Psoas muscle (tissue), 7 donors: ENCODE measurements at regions not wholly inside any gene's neighbourhood (a gene's known extent, or its start where the extent isn't known, plus 50 kb on each side); places are given as distances from the start of the nearest gene placed in this dataset.

Experiments
- ATAC-seq, 4 donors: fragments of 200-7000 bp; cut with Tn5 transposase; one replicate each; pipeline ENCODE4 v1.9.1; 2020; ENCODE audit warnings: moderate library complexity in 3 of 4, mild to moderate bottlenecking in 2 of 4
- DNase-seq, 2 donors: peaks; one replicate each; pipeline ENCODE4 v3.0.0-alpha.2; 2020
- H3K27ac ChIP-seq: fragments of 200-600 bp; one replicate; pipeline ENCODE4 v1.8.0; 2022
- H3K27me3 ChIP-seq, 3 donors: fragments of 200-600 bp in 1 of 3; one replicate each; pipeline versions ENCODE4 v1.6.1 to v1.8.0; 2013 to 2022; ENCODE audit warnings: low read length in 2 of 3, mild to moderate bottlenecking in 2 of 3, moderate library complexity in 1 of 3; ENCODE audit not compliant: insufficient read depth in 3 of 3
- H3K36me3 ChIP-seq, 2 donors: fragments of 200-600 bp in 1 of 2; one replicate each; pipeline versions ENCODE4 v1.6.1 to v1.8.0; 2013 to 2022; ENCODE audit warnings: low read depth in 1 of 2, mild to moderate bottlenecking in 1 of 2, moderate library complexity in 1 of 2; ENCODE audit not compliant: insufficient read depth in 1 of 2
- H3K4me1 ChIP-seq: fragments of 200-600 bp; one replicate; pipeline ENCODE4 v1.8.0; 2022
- H3K4me3 ChIP-seq: fragments of 200-600 bp; one replicate; pipeline ENCODE4 v1.8.0; 2022; ENCODE audit warnings: mild to moderate bottlenecking
- H3K9me3 ChIP-seq: fragments of 200-600 bp; one replicate; pipeline ENCODE4 v1.8.0; 2022
- CTCF ChIP-seq: fragments of 200-600 bp; IDR thresholded peaks from one replicate; pipeline ENCODE4 v1.8.0; 2022; ENCODE audit warnings: antibody characterized with exemption
- WGBS, 3 donors: extraction: QIAGEN DNeasy Blood & Tissue Kit; methylation state at CpG; one replicate each; pipeline versions ENCODE4 v1.1.6 to v1.1.7; 2013; 5-methylcytosine and 5-hydroxymethylcytosine counted together
- intact Hi-C, 2 donors: fragments of 100-400 bp; cut with DNase I; formaldehyde crosslinking; loops; one replicate each; pipeline versions ENCODE4 v1.11.0 to v1.14.2; 2022
- donor health status: healthy with polysubstance abuse.
- donor health status: DM: no; HTN: no; CAD: no; lungs with moderate emphysema.
- donor health status: Bipolar disorder and iron deficiency.
- donor health status: healthy.
- donor health status: DM: yes; HTN: yes; CAD: no.
- donor health status: DM: no; HTN: no; CAD: no.
- donor health status: DM: yes; HTN: yes; CAD: no.

DNA sequence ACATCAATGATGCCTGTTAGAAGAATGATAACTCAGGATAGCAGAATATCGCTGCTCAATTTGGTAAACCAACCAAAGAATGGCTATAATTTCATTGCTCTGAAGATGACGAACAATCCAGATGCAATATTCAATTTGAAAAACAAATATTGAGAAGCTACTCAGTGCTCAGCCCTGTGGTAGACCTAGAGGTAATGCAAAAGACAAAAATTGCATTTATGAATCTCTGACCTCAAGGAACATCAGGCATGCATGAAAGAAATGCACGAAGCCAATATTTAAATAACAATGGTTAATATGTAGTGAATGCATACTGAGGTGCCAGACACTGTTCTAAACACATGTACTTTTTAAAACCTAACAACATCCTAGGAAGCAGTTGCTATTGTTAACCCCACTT is 298.6 kb upstream of the TMTC1 start:
- H3K36me3 ChIP-seq: no peaks in the 10 kb centered on the region
- H3K9me3 ChIP-seq: no peaks in the 10 kb centered on the region
- ATAC-seq (no peak), DNase-seq (no peak)
- 57 to 60% (median 59%) methylated on average over 3 of the region's 3 CpGs for WGBS, 3 donors
- H3K4me1 ChIP-seq: no peaks in the 10 kb centered on the region
- H3K27ac ChIP-seq: no peak overlapping the region
- no peak overlapping the region for H3K4me3 ChIP-seq
- intact Hi-C loops: no loop called here
- no peaks in the 10 kb centered on the region for H3K27me3 ChIP-seq
- no peak for TF ChIP-seq CTCF

DNA sequence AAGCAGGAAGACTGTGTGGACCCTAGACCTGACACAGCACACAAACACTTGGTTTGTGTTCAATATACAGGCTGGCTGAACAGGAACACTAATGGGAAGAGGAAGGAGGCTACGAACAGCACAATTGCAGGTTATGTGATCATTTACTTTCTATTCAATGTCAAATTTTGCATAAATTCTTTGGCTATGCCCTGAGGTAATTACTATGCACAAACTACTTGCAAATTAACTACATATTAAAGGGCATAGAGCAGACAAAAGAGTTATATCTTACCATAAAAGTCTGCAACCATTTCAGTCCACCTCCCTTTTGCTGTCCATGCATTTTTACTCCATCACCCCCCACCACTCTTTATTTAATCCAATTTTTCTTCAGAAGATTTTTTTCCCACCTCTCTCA is 291.2 kb upstream of the TMTC1 start:
- Histone ChIP-seq H3K27me3 (no peaks in the 10 kb centered on the region), H3K27ac (no peak overlapping the region), H3K4me3 (no peak overlapping the region), H3K9me3 (no peaks in the 10 kb centered on the region), H3K36me3 (no peaks in the 10 kb centered on the region), H3K4me1 (no peaks in the 10 kb centered on the region)
- DNase-seq: no peak
- intact Hi-C loops: no loop called here
- WGBS, 3 donors: 77 to 93% (median 89%) methylated on average over 1 of the region's 1 CpG
- no peak for ATAC-seq
- no peak for TF ChIP-seq CTCF

DNA sequence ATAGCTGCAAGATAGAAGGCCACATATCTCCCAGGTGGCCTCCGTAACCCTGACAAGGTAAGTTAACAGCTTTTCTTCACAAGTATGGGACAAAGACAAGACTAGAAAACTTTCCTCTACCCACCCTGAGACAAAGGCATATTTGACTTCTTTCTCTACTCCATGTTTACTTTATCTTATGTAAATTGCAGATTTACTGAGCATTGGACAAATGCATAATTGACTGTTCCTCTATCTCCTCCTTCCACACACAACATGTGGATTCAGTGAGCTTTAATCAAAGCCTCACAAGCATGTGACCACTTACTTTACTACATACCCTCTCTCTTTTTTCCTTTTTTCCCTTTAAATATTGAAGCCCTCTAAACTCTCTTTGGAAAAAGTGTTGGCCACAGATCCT is 289.1 kb upstream of the TMTC1 start:
- H3K27ac ChIP-seq: no peak overlapping the region
- no peak overlapping the region for H3K4me3 ChIP-seq
- H3K4me1 ChIP-seq: no peaks in the 10 kb centered on the region
- DNase-seq (no peak), ATAC-seq (no peak)
- 90 to 100% (median 96%) methylated on average over 1 of the region's 1 CpG for WGBS, 3 donors
- intact Hi-C loops: no loop called here
- TF ChIP-seq CTCF: no peak
- no peaks in the 10 kb centered on the region for H3K9me3 ChIP-seq
- no peaks in the 10 kb centered on the region for H3K27me3 ChIP-seq
- H3K36me3 ChIP-seq: no peaks in the 10 kb centered on the region

- Histone ChIP-seq H3K27me3 (no peaks in the 10 kb centered on the region), H3K4me3 (no peak overlapping the region), H3K27ac (no peak overlapping the region), H3K9me3 (no peaks in the 10 kb centered on the region), H3K4me1 (no peaks in the 10 kb centered on the region), H3K36me3 (no peaks in the 10 kb centered on the region)
- DNase-seq: no peak
- WGBS, 3 donors: 89 to 95% (median 92%) methylated on average over 2 of the region's 2 CpGs
- intact Hi-C loops: no loop called here
- TF ChIP-seq CTCF: no peak
- no peak for ATAC-seq
These were observed 283.4 kb upstream of the TMTC1 start for GRCh38 chr12:30067146-30067545.

- no peak for TF ChIP-seq CTCF
- Histone ChIP-seq H3K4me1 (no peaks in the 10 kb centered on the region), H3K27me3 (no peaks in the 10 kb centered on the region), H3K4me3 (no peak overlapping the region), H3K27ac (no peak overlapping the region), H3K9me3 (no peaks in the 10 kb centered on the region), H3K36me3 (no peaks in the 10 kb centered on the region)
- intact Hi-C loops: no loop called here
- 62 to 97% (median 95%) methylated on average over 2 of the region's 2 CpGs for WGBS, 3 donors
- DNase-seq (no peak), ATAC-seq (no peak)
These were observed 281.2 kb upstream of the TMTC1 start for GRCh38 chr12:30064906-30065305.
